GM10248 (cell line): ENCODE measurements at regions not wholly inside any gene's neighbourhood (a gene's known extent, or its start where the extent isn't known, plus 50 kb on each side); places are given as distances from the start of the nearest gene placed in this dataset.

Experiments
- CTCF ChIA-PET: fragments of 300-600 bp; sonication (Branson Sonifier 250); formaldehyde crosslinking; extraction: SDS; loops from one replicate; lab custom pipeline; 2021; ENCODE audit warnings: antibody characterized with exemption; lab: Yijun Ruan, JAX
- POLR2A ChIA-PET: fragments of 350-650 bp; sonication (Branson Sonifier 250); formaldehyde crosslinking; extraction: SDS; loops from one replicate; lab custom pipeline; 2020; ENCODE audit warnings: antibody characterized with exemption; lab: Yijun Ruan, JAX
- DNase-seq: peaks from one replicate; pipeline ENCODE4 v3.0.0; 2012; ENCODE audit errors: extremely low spot score
- CTCF ChIP-seq: IDR thresholded peaks from 2 replicates; pipeline ENCODE4 v1.5.1; 2012; ENCODE audit warnings: mild to moderate bottlenecking, low read depth; ENCODE audit errors: extremely low read depth, missing control alignments, control extremely low read depth

- peak; percentile 85 for TF ChIP-seq CTCF
- POLR2A ChIA-PET, result interaction anchor here (1.2 kb wide), 1 partner anchor 96 kb away, joined by 5 read pairs; no protein-coding TSS in a partner anchor
- CTCF ChIA-PET, result interaction anchor here (0.6 to 9.7 kb wide), 66 partner anchors 9 to 648 kb away, joined by 3 to 141 read pairs (median 5); partner anchors contain the start of gene WSB1
- peak; percentile 64 for DNase-seq
Observed at GRCh38 chr17:27236717-27237315, 57.1 kb upstream of the WSB1 start.

DNA sequence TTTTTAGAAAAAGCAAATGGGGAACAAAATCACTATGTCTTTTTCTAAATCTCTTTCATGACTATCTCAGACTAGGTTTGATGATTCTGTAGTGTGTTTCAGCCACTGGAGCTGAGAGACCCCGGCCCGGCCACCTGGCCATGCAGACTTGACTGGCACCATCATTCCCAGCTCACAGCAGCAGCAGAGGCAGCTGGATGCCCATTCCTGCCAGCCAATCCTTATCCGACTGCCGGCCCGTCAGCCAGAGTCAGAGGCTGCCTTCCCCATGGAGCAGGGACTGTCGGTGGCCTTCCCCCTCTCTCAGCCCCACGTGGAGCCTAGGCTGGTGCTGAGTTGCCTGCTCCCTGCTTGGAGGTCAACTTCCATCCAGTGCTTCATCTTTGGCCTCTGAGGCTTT lies 56.0 kb upstream of the WSB1 start:
- POLR2A ChIA-PET, result no interaction called here
- TF ChIP-seq CTCF, result no peak
- CTCF ChIA-PET, result interaction anchor here (1.0 to 9.7 kb wide), 31 partner anchors 8 to 413 kb away, joined by 3 to 141 read pairs (median 10); partner anchors contain the start of gene WSB1
- no peak for DNase-seq

DNA sequence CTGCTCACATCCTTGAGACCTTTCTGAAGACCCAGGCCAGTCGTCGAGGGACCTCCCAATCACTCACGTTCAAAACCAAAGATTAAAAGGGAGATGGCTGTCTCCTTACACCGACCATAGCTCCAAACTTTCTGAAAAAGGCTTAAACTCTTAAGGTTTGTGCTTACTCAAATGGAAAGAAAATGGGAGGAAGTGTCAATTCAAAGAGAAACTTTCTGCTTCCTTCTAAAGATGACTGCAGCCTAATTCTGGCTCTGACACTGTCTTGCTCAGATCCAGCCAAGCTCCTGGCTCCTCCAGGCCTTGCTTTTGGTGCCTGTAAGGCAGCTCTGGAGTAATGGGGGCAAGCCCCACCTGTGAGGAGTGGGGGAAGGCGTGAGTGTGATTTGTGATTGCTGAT lies 54.9 kb upstream of the WSB1 start:
- no peak for TF ChIP-seq CTCF
- ChIA-PET POLR2A (interaction anchor here (1.0 to 1.4 kb wide), 3 partner anchors 56 to 233 kb away, joined by 3 to 7 read pairs (median 6); partner anchors contain the start of gene WSB1), CTCF (interaction anchor here (1.0 to 9.7 kb wide), 14 partner anchors 10 to 411 kb away, joined by 3 to 141 read pairs (median 4); no protein-coding TSS in a partner anchor)
- peak; percentile 76 for DNase-seq

- ChIA-PET POLR2A (interaction anchor here (0.9 to 1.4 kb wide), 4 partner anchors 55 to 232 kb away, joined by 3 to 7 read pairs (median 4); partner anchors contain the start of gene WSB1), CTCF (interaction anchor here (1.0 to 9.7 kb wide), 11 partner anchors 10 to 411 kb away, joined by 3 to 141 read pairs (median 29); no protein-coding TSS in a partner anchor)
- no peak for DNase-seq
- no peak for TF ChIP-seq CTCF
Observed at GRCh38 chr17:27239584-27239983, 54.3 kb upstream of the WSB1 start.

DNA sequence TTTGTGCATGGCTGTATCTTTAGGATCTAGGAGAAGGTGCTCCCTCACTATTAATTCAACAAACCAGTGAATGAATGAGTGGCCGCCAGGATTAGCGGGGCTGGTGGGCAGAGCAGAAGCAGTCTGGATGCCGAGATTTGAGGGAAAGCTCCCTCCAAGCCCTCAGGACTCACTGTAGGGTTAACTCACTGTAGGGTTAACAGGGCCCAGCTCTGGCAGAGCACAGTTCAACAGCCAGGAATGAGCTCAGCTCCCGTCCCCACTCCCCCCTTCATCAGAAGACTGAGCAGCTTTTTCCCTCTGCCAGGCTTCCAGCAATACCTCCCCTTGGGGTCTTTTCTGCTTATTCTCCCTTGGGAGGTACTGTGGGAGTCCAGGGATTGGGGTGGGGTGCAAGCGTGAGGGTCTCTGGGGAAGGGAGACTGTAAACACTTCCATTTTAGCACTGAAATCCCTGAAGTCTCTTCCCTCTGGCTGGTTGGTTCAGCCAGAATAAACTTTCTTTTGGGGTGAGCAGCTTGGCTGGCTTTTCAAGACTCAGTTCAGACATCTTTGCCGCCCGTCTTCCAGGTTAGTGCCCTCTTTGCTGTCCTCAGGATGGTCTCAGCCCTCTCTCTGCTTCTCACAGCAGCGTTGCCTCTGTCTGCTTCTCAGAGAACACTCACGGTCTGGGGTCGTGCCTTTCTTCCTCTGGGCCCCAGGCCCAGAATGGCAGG lies 53.7 kb upstream of the WSB1 start:
- TF ChIP-seq CTCF, result no peak
- ChIA-PET CTCF (interaction anchor here (0.9 to 9.7 kb wide), 10 partner anchors 9 to 414 kb away, joined by 3 to 141 read pairs (median 4); no protein-coding TSS in a partner anchor), POLR2A (interaction anchor here (0.9 kb wide), 1 partner anchor 54 kb away, joined by 3 read pairs; no protein-coding TSS in a partner anchor)
- no peak for DNase-seq

GRCh38 chr17:27240802-27241155 lies 53.1 kb upstream of the WSB1 start:
- DNase-seq, result no peak
- CTCF ChIA-PET, result interaction anchor here (0.8 to 9.7 kb wide), 10 partner anchors 22 to 414 kb away, joined by 3 to 139 read pairs (median 4); no protein-coding TSS in a partner anchor
- POLR2A ChIA-PET, result interaction anchor here (1.9 kb wide), 1 partner anchor 54 kb away, joined by 12 read pairs; the partner anchor contains the start of gene WSB1
- no peak for TF ChIP-seq CTCF
